BE2C (cell line): ENCODE measurements at regions not wholly inside any gene's neighbourhood (a gene's known extent, or its start where the extent isn't known, plus 50 kb on each side); places are given as distances from the start of the nearest gene placed in this dataset.

Experiments used
- DNase-seq: peaks from one replicate; pipeline ENCODE4 v3.0.0-alpha.2; 2020
- H3K27me3 ChIP-seq: fragments of 250-450 bp; sonication (Bioruptor Pico); 2 replicates; pipeline ENCODE4 v1.5.1; 2020; ENCODE audit warnings: mild to moderate bottlenecking
- H3K36me3 ChIP-seq: fragments of 250-450 bp; sonication (Bioruptor Pico); 2 replicates; pipeline ENCODE4 v1.5.1; 2020; ENCODE audit warnings: mild to moderate bottlenecking
- H3K4me1 ChIP-seq: fragments of 250-450 bp; sonication (Bioruptor Pico); 2 replicates; pipeline ENCODE4 v1.5.1; 2020
- H3K4me3 ChIP-seq: 2 replicates; pipeline ENCODE4 v1.5.1; 2011; ENCODE audit warnings: low read depth, low read length
- H3K9me3 ChIP-seq: fragments of 250-450 bp; sonication (Bioruptor Pico); 2 replicates; pipeline ENCODE4 v1.5.1; 2020
- TF ChIP-seq, protein P1 (sequence below): IDR thresholded peaks from 2 replicates; pipeline ENCODE4 v1.5.1; 2012; ENCODE audit warnings: mild to moderate bottlenecking, low read depth, low read length

DNA sequence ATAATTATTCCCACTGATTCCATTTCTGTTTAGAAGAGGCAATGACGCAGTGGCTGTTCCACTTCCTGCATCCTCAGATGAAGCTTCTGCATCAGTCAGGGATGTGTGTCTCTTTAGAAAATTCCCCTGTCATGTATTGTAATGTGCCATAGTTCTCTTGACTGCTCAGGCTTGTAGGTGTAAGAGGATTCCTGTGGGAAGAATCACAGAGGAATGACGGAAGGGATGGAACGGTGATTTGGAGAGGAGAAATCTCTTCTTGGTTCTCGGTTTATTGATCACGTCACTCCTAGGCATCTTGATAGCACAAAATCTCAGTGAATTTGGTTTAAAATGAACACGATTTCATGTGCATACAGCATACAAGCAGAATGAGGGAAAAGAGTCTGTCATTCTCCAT lies 69.8 kb upstream of the PRKCQ start:
- no peak for DNase-seq

DNA sequence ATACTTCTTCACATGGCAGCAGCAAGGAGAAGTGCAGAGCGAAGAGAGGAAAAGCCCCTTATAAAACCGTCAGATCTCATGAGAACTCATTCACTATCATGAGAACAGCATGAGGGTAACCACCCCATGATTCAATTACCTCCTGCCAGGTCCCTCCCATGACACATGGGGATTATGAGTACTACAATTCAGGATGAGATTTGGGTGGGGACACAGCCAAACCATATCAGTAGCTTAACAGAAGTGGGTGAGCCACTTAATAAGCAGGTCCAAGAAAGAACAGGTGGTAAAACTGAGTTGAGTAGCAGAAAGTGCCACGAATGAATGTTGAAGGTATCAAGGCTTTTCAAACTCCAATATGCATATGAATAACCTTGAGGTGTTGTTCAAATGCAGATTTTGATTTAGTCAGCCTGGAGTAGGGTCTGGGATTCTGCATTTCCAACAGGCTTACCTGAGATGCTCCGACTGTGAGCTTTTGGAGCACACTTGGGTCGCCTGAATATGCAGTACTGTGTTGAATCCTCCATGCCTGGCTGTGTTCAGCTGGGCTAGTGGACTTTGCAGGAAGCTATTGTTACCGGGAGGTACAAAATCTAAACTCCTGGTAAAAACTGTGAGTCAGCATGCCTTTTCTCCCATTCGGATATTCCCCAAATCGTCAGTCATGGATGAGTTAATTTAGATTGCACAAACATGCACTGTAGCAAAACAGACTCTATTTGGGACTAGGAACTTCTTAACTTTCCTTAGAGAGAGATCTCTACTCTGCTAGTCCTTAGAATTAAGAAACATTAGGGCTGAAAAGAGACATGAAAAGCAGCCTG lies 69.0 kb upstream of the PRKCQ start:
- H3K27me3 ChIP-seq, result no peaks in the 10 kb centered on the region
- DNase-seq, result no peak

More for the DNA sequence above, 69.8 kb upstream of the PRKCQ start:
- Histone ChIP-seq H3K36me3 (no peaks in the 10 kb centered on the region), H3K4me3 (no peak overlapping the region), H3K4me1 (no peaks in the 10 kb centered on the region), H3K9me3 (no peaks in the 10 kb centered on the region), H3K27me3 (no peaks in the 10 kb centered on the region)
- TF ChIP-seq, protein P1, sequence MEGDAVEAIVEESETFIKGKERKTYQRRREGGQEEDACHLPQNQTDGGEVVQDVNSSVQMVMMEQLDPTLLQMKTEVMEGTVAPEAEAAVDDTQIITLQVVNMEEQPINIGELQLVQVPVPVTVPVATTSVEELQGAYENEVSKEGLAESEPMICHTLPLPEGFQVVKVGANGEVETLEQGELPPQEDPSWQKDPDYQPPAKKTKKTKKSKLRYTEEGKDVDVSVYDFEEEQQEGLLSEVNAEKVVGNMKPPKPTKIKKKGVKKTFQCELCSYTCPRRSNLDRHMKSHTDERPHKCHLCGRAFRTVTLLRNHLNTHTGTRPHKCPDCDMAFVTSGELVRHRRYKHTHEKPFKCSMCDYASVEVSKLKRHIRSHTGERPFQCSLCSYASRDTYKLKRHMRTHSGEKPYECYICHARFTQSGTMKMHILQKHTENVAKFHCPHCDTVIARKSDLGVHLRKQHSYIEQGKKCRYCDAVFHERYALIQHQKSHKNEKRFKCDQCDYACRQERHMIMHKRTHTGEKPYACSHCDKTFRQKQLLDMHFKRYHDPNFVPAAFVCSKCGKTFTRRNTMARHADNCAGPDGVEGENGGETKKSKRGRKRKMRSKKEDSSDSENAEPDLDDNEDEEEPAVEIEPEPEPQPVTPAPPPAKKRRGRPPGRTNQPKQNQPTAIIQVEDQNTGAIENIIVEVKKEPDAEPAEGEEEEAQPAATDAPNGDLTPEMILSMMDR, result no peak

DNA sequence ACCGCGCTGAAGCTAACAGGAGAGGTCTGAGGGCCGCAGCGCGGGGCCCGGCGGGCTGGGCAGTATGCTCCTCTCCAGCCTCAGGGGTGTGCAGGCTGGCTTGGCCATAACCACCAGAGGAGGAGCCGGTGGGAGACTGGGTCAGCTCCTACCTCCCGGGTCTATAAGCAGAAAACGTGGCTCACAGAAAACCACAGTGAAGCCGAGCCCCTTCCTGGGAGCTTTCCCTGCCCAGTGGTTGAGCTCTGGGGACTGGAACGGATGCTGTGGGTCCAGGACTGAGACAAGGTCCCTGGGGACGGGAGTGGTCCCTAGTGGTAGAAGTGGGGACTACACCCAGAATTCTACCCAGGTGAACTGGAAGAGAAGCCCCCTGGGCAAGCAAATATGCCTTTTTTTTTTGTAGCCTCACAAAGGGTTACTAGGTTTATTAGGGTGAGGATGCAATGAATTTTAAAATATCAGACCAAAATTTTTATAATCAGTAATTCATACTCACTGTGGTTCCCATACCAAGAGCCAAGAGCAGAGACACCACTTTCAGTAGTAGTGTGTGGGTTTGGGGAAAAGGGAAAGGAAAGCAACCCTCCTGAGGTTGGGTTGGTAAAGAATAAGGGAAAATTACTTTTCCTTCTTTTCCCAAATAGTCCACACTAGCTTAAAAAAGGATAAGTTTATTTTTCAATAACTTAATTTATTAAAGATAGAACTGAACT lies 67.9 kb upstream of the PRKCQ start:
- Histone ChIP-seq H3K27me3 (no peaks in the 10 kb centered on the region), H3K9me3 (no peaks in the 10 kb centered on the region), H3K36me3 (no peaks in the 10 kb centered on the region), H3K4me1 (no peaks in the 10 kb centered on the region), H3K4me3 (no peak overlapping the region)
- DNase-seq, result peak; percentile 41
- TF ChIP-seq, protein P1, result peak; percentile 68

More for the DNA sequence above, 69.0 kb upstream of the PRKCQ start:
- H3K36me3 ChIP-seq, result no peaks in the 10 kb centered on the region
- no peak overlapping the region for H3K4me3 ChIP-seq
- H3K4me1 ChIP-seq, result no peaks in the 10 kb centered on the region
- no peaks in the 10 kb centered on the region for H3K9me3 ChIP-seq
- TF ChIP-seq, protein P1, result no peak

DNA sequence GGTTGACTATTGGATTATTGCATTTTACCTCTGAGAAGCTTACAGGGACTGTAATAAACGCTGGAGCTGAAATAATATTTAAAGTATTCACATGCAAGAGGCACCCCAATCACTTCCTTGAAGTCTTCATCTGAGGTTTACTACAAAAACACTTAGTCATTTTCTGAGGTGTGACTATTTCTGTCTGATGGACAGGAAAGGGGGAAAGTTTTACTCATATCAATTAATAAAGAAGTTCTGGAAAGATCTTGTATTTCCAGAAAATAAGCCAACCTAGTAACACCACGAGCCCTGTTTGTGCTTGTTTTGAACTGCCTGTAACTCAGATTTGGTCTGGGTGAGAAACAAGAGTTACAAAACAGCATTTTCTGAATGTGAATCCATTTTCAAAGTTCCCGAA lies 63.9 kb upstream of the PRKCQ start:
- Histone ChIP-seq H3K4me3 (no peak overlapping the region), H3K27me3 (no peaks in the 10 kb centered on the region), H3K4me1 (no peaks in the 10 kb centered on the region), H3K36me3 (no peaks in the 10 kb centered on the region), H3K9me3 (no peaks in the 10 kb centered on the region)
- TF ChIP-seq, protein P1, result no peak
- DNase-seq, result no peak

DNA sequence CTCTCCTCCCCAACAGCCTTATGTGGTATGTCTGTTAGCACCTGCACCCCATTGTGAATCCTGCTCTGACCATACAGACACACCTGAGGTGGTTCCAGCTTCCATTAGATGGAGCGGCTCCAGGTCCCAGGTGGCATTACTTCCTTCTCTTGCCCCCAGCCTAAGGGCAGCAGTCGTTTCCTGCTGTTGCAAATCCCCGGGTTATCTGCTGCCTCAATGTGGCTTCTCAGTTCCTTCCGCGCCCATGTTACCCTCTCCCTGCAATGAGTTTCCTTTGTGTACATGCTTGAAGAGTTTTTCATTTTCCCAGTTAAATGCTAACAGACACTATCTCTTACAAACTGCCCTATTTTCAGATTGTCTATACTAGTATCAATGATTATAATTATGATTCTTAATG lies 62.8 kb upstream of the PRKCQ start:
- TF ChIP-seq, protein P1, result no peak
- no peaks in the 10 kb centered on the region for H3K36me3 ChIP-seq
- DNase-seq, result no peak
- no peaks in the 10 kb centered on the region for H3K9me3 ChIP-seq
- no peaks in the 10 kb centered on the region for H3K27me3 ChIP-seq
- no peaks in the 10 kb centered on the region for H3K4me1 ChIP-seq
- no peak overlapping the region for H3K4me3 ChIP-seq
